Stomach (tissue), 4 donors: ENCODE measurements at regions not wholly inside any gene's neighbourhood (a gene's known extent, or its start where the extent isn't known, plus 50 kb on each side); places are given as distances from the start of the nearest gene placed in this dataset.

Experiments used
- POLR2A ChIP-seq, 4 donors: fragments of 450-650 bp; IDR thresholded peaks; one replicate each; pipeline ENCODE4 v1.6.1; 2016; ENCODE audit warnings: antibody characterized with exemption in 4 of 4, control low read depth in 2 of 4, mild to moderate bottlenecking in 1 of 4, moderate library complexity in 1 of 4
- TF ChIP-seq, protein P1 (sequence below), 7 experiments: fragments of 450-650 bp in 4 of 7; fragments of 200-600 bp in 3 of 7; sonication (generic) in 3 of 7; IDR thresholded peaks; one replicate each; pipeline ENCODE4 v1.5.1; 2016 to 2019; ENCODE audit warnings: antibody characterized with exemption in 7 of 7, control low read depth in 2 of 7, mild to moderate bottlenecking in 1 of 7

DNA sequence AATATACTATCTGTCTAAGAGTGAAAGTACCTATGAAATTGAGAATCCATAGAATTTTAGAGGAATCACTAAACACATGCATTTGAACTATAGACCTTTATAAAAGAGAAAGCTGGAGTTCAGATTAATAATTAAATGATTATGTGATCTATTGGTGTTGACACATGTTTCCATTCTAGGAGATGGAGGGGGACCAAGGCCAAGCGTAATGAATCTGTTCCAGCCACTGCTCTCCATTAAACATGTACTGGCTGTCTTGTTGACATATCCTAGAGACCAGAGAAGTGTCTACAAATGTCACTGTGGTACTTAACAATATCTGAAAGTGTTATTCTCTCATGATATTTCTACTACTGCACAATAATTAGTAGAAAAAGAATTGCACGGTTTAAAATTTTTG lies 432.4 kb downstream of the BMP2 start:
- TF ChIP-seq POLR2A (IDR thresholded peaks at IDR 0.05) = no peak
- TF ChIP-seq, protein P1, sequence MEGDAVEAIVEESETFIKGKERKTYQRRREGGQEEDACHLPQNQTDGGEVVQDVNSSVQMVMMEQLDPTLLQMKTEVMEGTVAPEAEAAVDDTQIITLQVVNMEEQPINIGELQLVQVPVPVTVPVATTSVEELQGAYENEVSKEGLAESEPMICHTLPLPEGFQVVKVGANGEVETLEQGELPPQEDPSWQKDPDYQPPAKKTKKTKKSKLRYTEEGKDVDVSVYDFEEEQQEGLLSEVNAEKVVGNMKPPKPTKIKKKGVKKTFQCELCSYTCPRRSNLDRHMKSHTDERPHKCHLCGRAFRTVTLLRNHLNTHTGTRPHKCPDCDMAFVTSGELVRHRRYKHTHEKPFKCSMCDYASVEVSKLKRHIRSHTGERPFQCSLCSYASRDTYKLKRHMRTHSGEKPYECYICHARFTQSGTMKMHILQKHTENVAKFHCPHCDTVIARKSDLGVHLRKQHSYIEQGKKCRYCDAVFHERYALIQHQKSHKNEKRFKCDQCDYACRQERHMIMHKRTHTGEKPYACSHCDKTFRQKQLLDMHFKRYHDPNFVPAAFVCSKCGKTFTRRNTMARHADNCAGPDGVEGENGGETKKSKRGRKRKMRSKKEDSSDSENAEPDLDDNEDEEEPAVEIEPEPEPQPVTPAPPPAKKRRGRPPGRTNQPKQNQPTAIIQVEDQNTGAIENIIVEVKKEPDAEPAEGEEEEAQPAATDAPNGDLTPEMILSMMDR (IDR thresholded peaks at IDR 0.05) = no peak
